ENCODE measurements at regions not wholly inside any gene's neighbourhood (a gene's known extent, or its start where the extent isn't known, plus 50 kb on each side); places are given as distances from the start of the nearest gene placed in this dataset.

DNA sequence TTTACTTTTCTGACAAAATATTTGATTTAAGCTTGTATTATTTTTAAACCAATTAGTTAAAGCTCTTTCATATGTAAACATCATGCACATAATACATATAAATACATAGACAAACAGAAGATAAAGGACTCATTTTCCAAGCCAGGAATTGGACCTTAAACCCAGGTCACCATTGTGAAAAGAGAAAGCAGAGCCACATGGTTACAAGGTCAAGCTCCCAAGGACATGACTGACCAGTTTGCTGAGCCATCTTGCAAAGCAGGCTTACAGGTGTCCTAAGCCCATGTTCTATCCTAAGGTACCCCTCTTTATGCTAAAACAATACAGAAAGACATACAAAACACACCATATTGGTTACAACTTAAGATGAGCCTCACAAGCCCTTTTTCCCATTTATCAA, 50.5 kb upstream of the DNAJC19 start:
- no peak for DNase-seq

Measured in NCI-H446 treated with DMSO at 0.1 percent for 48 hours (cell line).